Activated T-helper 1 cell treated with anti-CD3 and anti-CD28 coated beads, Interleukin-12 subunit alpha, Interleukin-12 subunit beta, Interleukin-2, Interleukin-4 antibody, amounts not matched to agents 30 ng/mL and 10 ng/mL and 1 ng/mL, durations not matched to agents 14 hours and 24 hours and 36 hours (primary cell): ENCODE measurements at regions not wholly inside any gene's neighbourhood (a gene's known extent, or its start where the extent isn't known, plus 50 kb on each side); places are given as distances from the start of the nearest gene placed in this dataset.
"Not testable (repeated sequence)": the region's sequence is repeated elsewhere in the genome, so short reads cannot be mapped to it uniquely, and the experiment has no call there.

ENCODE experiments used
- DNase-seq: peaks from one replicate; pipeline ENCODE4 v3.0.0; 2021; ENCODE audit warnings: low spot score
- H3K27ac Mint-ChIP-seq: one replicate; pipeline ENCODE4 v1.8.0; 2021; ENCODE audit warnings: mild to moderate bottlenecking, mixed read lengths
- H3K27me3 Mint-ChIP-seq: one replicate; pipeline ENCODE4 v1.8.0; 2022; ENCODE audit warnings: mild to moderate bottlenecking, moderate library complexity, mixed read lengths; ENCODE audit not compliant: insufficient read depth
- H3K36me3 Mint-ChIP-seq: one replicate; pipeline ENCODE4 v1.8.0; 2021; ENCODE audit warnings: low read depth, mixed read lengths
- H3K4me1 Mint-ChIP-seq: one replicate; pipeline ENCODE4 v1.8.0; 2021; ENCODE audit warnings: low read depth, mixed read lengths
- H3K4me3 Mint-ChIP-seq: one replicate; pipeline ENCODE4 v1.8.0; 2021; ENCODE audit warnings: mild to moderate bottlenecking, moderate library complexity, mixed read lengths
- H3K9me3 Mint-ChIP-seq: one replicate; pipeline ENCODE4 v1.8.0; 2021; ENCODE audit warnings: mixed read lengths
- intact Hi-C: fragments of 100-400 bp; cut with micrococcal nuclease; formaldehyde crosslinking; loops from one replicate; pipeline ENCODE4 v1.15.1; 2024

DNA sequence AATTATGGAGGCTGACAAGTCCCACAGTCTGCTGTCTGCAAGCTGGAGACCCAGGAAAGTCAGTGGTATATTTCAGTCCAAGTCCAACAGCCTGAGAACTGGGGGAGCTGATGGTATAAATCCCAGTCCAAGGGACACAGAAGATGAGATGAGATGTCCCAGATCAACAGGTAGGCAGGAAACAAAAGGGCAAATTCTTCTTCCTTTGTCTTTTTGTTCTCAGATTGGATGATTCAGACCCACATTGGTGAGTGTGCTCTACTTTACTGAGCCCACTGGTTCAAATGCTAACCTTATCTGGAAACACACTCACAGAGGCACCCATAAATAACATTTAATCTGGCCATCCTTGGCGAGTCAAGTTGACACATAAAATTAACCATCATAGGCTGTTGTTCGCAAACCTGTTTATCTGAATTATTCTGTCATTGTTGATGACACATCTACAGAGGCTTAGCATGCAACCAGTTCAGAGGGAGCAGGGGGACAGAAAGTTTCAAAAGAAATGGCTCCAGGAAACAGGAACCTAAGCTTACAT is 62.7 kb upstream of the ITGA11 start:
- no peak overlapping the region for H3K27ac Mint-ChIP-seq
- peaks cover 27% of the 10 kb centered on the region for H3K27me3 Mint-ChIP-seq
- H3K36me3 Mint-ChIP-seq, result no peaks in the 10 kb centered on the region
- no peak for DNase-seq
- intact Hi-C loops, result loop anchor here (10.0 kb wide), 1 partner anchor 60 kb away; the partner anchor contains the start of gene ITGA11
- no peaks in the 10 kb centered on the region for H3K9me3 Mint-ChIP-seq
- no peak overlapping the region for H3K4me3 Mint-ChIP-seq
- H3K4me1 Mint-ChIP-seq, result no peaks in the 10 kb centered on the region

DNA sequence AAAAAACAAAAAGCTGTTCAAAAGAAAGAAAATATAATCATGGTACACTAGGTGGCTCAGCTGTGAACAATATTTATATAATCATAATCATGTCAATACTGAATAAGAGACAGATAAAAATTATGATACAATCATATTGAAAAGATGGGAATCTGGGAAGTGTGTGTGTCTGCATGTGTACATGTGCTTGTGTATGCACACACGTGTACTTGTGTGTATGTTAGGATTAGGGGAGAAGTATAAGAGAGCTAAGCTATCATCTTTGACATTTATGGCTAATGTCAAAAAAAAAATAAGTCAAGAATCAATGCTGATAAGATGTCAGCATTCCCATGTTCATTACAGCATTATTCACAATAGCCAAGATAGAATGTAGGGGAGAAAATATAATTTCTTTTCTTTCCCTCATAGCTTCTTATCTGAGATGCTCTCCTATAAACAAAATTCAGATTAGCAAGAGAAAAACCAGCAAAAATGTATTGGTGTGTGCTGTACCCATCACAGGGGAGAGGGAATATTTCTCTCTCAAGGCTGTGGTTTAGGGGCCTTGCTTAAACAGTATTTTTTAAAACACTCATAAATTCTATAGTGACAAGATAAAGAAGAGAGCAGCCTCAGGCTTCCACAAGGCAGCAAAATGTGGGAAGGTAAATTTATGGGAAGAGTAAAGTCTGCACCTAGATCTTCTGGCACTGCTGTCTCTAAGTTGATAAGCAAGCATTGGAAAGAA is 63.4 kb upstream of the ITGA11 start:
- Mint-ChIP-seq H3K27me3 (peaks cover 28% of the 10 kb centered on the region), H3K4me3 (no peak overlapping the region), H3K27ac (no peak overlapping the region), H3K4me1 (no peaks in the 10 kb centered on the region), H3K36me3 (no peaks in the 10 kb centered on the region), H3K9me3 (no peaks in the 10 kb centered on the region)
- no peak for DNase-seq
- intact Hi-C loops, result loop anchor here (10.0 kb wide), 1 partner anchor 61 kb away; the partner anchor contains the start of gene ITGA11

DNA sequence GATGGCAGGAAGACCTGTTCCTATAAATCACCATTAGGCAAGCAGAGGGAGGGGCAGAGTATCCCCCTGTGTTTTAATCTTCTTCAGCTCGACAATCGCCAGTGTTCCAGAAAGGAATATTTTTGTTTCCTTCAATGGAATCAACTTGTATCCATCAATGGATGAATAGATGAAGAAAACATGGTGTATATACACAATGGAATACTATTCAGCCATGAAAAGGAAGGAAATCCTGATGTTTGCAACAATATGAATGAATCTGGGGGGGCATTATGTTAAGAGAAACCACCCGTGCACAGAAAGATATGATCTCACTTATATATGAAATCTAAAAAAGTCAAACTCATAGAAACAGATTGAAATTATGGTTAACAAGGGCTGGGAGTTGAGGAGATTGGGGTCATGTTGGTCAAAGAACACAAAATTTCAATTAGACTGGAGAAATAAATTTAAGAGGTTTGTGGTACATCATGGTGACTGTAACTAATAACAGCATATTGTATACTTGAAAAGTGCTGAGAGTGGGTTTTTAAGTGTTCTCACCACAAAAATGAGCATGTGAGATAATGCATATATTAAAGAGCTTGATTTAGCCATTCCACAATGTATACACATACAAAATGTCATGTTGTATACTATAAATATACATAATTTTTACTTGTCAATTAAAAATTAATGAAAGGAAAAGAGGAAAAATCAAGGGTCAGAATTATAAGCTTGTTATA is 64.2 kb upstream of the ITGA11 start:
- H3K4me3 Mint-ChIP-seq, result no peak overlapping the region
- peaks cover 25% of the 10 kb centered on the region for H3K27me3 Mint-ChIP-seq
- no peaks in the 10 kb centered on the region for H3K4me1 Mint-ChIP-seq
- intact Hi-C loops, result loop anchor here (10.0 kb wide), 1 partner anchor 61 kb away; the partner anchor contains the start of gene ITGA11
- H3K9me3 Mint-ChIP-seq, result no peaks in the 10 kb centered on the region
- no peak overlapping the region for H3K27ac Mint-ChIP-seq
- H3K36me3 Mint-ChIP-seq, result no peaks in the 10 kb centered on the region
- DNase-seq, result no peak

DNA sequence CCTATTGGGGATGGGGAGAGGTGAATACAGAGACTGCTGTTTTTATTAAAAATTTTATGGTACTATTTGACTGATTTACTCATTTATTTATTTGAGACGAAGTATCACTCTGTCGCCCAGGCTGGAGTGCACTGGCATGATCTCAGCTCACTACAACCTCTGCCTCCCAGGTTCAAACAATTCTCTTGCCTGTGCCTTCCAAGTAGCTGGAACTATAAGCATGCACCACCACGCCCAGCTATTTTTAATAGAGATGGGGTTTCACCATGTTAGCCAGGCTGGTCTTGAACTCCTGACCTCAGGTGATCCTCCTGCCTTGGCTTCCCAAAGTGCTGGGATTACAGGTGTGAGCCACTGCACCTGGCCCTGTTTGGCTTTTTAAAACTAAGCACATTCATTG is 64.8 kb upstream of the ITGA11 start:
- not testable (repeated sequence) for H3K4me1 Mint-ChIP-seq, H3K9me3 Mint-ChIP-seq
- intact Hi-C loops, result loop anchor here (10.0 kb wide), 1 partner anchor 62 kb away; the partner anchor contains the start of gene ITGA11

DNA sequence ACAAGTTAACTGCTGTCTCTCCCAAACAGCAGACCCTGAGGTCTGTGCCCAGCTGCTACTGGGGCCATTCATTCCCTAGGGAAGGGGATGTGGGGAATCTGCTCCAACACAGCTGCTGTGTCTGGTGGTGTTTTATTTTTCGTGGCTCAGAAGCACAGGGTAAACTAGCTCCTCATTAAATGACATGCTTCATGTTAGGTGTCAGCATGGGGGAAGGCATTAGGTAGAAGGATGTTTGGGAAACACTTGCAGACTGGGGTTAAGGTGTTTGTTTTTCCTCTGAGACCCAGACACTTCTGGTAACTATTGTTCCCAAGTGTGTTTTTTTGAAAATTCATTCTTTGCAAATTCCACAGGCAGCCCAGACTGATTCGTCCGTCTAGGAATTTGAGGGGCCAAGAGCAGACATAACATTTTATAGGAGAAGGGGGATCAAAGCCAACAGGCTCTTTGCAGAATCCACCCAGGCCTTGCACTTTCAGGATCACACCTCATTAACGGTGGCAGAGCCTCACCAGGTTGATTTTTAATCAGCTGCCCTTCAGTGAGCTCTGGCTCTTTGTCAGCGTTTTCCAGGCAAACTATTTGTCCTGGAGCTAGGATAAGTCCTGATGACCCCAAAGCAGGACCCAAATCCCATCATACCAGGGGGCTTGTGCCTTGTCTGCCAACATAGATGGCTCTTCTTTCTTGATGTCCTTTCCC is 65.4 kb upstream of the ITGA11 start:
- intact Hi-C loops, result loop anchor here (10.0 kb wide), 1 partner anchor 63 kb away; the partner anchor contains the start of gene ITGA11
- no peak for DNase-seq
- Mint-ChIP-seq H3K27ac (no peak overlapping the region), H3K4me1 (no peaks in the 10 kb centered on the region), H3K27me3 (peaks cover 24% of the 10 kb centered on the region), H3K9me3 (no peaks in the 10 kb centered on the region), H3K36me3 (no peaks in the 10 kb centered on the region), H3K4me3 (no peak overlapping the region)

More for the DNA sequence above, 64.8 kb upstream of the ITGA11 start:
- H3K4me3 Mint-ChIP-seq, H3K36me3 Mint-ChIP-seq, H3K27ac Mint-ChIP-seq, DNase-seq: not testable (repeated sequence)
- peaks cover 24% of the 10 kb centered on the region for H3K27me3 Mint-ChIP-seq

DNA sequence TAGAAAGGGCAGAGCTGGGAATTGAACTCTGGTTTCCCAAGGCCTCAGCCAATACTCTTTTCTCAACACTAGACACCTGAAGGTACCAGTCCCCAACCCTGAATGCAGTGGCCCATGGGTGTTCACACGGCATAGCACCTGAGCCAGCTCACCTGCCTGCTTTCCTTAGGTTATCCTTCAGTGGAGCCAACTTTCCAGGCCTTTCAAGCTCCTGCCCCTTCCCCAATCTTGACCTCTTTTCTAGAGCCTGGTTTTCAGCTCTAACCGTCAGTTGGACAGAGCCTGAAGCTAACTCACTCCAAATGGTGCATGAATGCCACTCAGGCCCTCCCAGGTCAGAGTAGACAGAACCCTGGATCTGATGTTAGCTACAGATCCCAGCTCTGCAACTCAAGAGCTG is 66.1 kb upstream of the ITGA11 start:
- intact Hi-C loops, result loop anchor here (10.0 kb wide), 1 partner anchor 63 kb away; the partner anchor contains the start of gene ITGA11
- H3K27me3 Mint-ChIP-seq, result peaks cover 24% of the 10 kb centered on the region
- no peaks in the 10 kb centered on the region for H3K4me1 Mint-ChIP-seq
- no peaks in the 10 kb centered on the region for H3K36me3 Mint-ChIP-seq
- H3K27ac Mint-ChIP-seq, result no peak overlapping the region
- H3K9me3 Mint-ChIP-seq, result no peaks in the 10 kb centered on the region
- no peak overlapping the region for H3K4me3 Mint-ChIP-seq
- DNase-seq, result no peak

DNA sequence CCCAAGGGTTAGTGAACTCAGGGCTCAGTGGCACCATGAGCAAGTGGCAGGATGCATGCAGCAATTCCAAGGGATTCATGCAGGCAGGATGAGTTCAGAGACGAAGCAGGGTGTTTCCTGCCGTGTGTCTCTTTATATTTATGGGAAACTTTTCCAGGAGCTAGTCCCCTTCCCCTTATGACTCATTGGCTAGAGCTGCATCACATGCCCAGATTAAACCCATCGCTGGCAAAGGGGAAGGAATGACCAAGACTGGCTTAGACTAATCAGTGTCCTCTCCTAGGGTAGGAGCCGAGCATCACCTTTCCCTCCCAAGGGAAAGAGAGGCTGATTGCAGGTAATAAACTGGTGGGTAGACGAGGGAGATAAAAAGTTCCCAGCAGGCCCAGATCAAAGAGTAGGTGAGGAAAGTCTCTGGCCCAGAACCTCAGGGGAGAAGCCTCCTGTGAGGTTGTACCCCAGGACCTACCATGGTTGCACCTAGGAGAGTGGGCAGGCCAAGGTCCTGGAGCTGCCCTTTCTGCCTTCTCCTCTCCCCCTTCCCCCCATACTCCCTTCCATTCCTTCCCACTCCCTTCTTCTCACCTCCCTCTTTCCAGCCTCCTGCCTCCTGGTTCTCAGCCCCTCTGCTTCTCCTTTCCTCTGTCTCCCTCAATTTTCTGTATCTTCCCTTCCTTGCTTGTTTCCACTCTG is 67.8 kb upstream of the ITGA11 start:
- H3K4me1 Mint-ChIP-seq, result peaks cover 3% of the 10 kb centered on the region
- no peaks in the 10 kb centered on the region for H3K36me3 Mint-ChIP-seq
- H3K9me3 Mint-ChIP-seq, result no peaks in the 10 kb centered on the region
- peaks cover 12% of the 10 kb centered on the region for H3K27me3 Mint-ChIP-seq
- no peak overlapping the region for H3K27ac Mint-ChIP-seq
- H3K4me3 Mint-ChIP-seq, result no peak overlapping the region
- intact Hi-C loops, result loop anchor here (10.0 kb wide), 1 partner anchor 65 kb away; the partner anchor contains the start of gene ITGA11
- DNase-seq, result no peak

DNA sequence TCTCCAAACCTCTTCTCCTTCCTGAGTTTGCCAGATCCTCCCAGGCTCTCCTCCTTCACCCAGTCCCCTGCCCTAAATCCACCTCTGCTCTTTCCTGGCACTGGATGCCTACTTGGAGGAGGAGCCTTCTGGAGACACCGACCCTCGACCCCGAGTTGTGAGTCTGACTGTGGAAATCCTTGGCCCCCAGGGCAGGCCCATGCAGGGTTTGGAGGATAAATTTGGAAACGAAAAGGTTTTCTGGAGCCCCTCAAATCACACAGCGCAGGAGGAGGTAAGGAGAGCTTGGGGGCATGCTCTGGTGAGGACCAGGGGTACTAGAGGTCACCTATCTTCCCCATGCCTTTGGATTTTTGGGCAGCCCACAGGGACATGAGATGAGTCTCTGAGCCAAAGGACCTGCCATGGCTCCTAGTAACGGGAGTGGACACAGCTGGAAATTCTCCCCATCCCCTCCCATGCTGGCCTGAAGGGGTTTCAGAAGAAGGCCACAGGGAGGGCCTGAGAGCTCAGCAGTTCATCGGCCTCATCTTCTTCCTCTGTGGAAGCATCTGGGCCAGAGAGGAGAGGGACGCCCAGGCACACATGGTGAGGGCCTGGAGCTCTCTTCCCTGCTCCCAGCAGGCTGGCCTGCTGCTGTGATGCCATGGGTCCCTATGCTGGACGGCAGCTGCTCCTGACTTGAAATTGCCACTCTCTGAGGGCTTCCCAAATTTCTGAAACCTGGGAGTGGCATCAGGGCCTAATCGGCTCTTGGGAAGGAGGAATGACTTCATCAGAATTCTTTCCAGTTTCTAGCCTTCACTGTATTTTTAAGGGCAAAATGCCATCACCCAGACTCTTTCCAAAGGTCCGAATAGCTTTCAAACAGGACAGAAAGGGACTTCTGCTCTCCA is 68.6 kb upstream of the ITGA11 start:
- H3K36me3 Mint-ChIP-seq, result no peaks in the 10 kb centered on the region
- H3K27me3 Mint-ChIP-seq, result peaks cover 11% of the 10 kb centered on the region
- no peaks in the 10 kb centered on the region for H3K9me3 Mint-ChIP-seq
- intact Hi-C loops, result no loop called here
- no peak overlapping the region for H3K27ac Mint-ChIP-seq
- H3K4me1 Mint-ChIP-seq, result peaks cover 6% of the 10 kb centered on the region
- no peak for DNase-seq
- H3K4me3 Mint-ChIP-seq, result no peak overlapping the region

DNA sequence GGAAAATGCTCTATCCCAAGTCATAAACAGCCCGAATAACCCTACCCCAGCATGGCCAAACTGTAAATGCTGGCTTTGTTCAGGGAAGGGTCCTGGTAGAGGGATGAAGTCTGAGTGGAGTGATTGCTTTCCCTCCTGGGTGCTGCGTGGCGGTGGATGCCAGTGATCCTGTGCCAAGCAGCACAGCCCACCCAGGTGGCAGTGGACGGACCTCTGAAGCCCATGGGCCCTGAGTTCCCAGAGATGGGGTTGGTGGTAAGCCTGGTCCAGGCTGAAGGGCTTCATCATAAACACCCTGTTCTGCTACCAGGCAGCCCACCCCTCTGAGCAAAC is 69.3 kb upstream of the ITGA11 start:
- intact Hi-C loops, result no loop called here

DNA sequence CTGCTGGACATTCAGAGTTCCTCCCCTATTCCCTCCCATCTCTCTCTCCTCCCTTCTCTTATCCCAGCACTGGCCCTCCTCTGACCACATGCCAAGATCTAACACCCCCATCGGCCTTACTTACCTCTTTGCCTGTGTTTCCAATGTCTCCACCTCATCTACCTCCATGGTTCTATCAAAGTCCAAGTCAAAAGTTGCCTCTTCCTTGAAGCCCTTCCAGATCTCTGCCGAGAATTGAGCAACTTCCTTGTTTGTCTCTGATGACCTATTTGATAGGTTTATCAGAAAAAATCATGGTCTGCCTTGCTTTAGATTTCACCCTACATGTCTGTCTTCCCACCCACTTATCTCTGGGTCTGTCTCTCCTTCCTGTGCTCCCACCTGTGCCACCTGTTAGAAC is 69.7 kb upstream of the ITGA11 start:
- Mint-ChIP-seq H3K4me3 (no peak overlapping the region), H3K27ac (no peak overlapping the region), H3K27me3 (peaks cover 3% of the 10 kb centered on the region), H3K36me3 (no peaks in the 10 kb centered on the region), H3K9me3 (no peaks in the 10 kb centered on the region), H3K4me1 (peaks cover 6% of the 10 kb centered on the region)
- intact Hi-C loops, result no loop called here
- no peak for DNase-seq

More for the DNA sequence above, 69.3 kb upstream of the ITGA11 start:
- DNase-seq, result no peak
- H3K27me3 Mint-ChIP-seq, result peaks cover 4% of the 10 kb centered on the region
- H3K27ac Mint-ChIP-seq, result no peak overlapping the region
- H3K4me1 Mint-ChIP-seq, result peaks cover 6% of the 10 kb centered on the region
- no peak overlapping the region for H3K4me3 Mint-ChIP-seq
- no peaks in the 10 kb centered on the region for H3K36me3 Mint-ChIP-seq
- H3K9me3 Mint-ChIP-seq, result no peaks in the 10 kb centered on the region

DNA sequence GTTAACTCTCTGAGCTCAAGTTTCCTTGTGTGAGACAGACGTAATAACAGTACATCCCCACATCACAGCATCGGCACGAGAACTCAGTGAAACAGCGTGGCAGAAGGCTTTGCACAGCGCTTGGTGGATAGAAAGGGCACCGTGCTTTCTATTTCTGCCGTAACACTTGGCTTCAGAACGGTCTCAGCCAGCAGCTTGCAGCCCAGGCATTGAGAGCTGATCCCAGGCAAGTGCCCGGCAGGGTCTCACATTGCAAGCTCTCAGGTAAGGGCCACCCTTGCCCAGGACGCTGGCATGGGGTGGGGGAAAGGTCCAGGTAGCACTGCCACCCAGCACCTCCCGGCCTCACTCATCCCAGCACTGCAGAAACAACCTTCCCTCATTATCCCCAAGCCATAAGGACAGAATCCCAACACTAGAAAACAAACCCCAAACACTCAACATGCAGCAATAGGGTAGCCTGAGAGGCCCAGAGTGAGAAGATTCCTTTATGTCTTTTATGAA is 70.5 kb upstream of the ITGA11 start:
- no peak for DNase-seq
- no peak overlapping the region for H3K4me3 Mint-ChIP-seq
- no peaks in the 10 kb centered on the region for H3K36me3 Mint-ChIP-seq
- intact Hi-C loops, result no loop called here
- H3K27me3 Mint-ChIP-seq, result peaks cover 3% of the 10 kb centered on the region
- no peaks in the 10 kb centered on the region for H3K9me3 Mint-ChIP-seq
- peaks cover 6% of the 10 kb centered on the region for H3K4me1 Mint-ChIP-seq
- no peak overlapping the region for H3K27ac Mint-ChIP-seq
